HG03432 (cell line): ENCODE measurements at regions not wholly inside any gene's neighbourhood (a gene's known extent, or its start where the extent isn't known, plus 50 kb on each side); places are given as distances from the start of the nearest gene placed in this dataset.

Experiments used
- ATAC-seq: cut with Tn5 transposase; IDR thresholded peaks from one replicate; pipeline ENCODE4 v1.9.1; 2021; ENCODE audit warnings: mild to moderate bottlenecking, moderate library complexity; ENCODE audit not compliant: unreplicated experiment

DNA sequence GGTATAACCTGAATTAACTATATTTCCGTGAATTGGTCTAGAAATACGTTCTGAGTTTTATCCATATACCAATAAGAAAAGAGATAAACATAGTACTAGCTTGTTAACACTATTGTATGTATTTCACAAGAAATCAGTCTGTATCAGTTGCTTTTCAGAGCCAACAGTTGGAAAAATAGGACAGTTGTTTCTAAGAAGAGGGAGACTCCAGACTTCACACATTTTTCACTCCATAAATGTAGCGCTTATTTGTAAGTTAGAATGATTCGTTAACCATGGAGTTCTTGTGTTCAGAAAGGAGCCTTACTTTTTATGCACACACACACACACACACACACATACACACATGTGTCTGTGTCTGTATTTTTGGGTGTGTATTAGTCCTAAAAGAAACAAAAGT is 376.7 kb upstream of the SMIM31 start:
- ATAC-seq, result no peak

DNA sequence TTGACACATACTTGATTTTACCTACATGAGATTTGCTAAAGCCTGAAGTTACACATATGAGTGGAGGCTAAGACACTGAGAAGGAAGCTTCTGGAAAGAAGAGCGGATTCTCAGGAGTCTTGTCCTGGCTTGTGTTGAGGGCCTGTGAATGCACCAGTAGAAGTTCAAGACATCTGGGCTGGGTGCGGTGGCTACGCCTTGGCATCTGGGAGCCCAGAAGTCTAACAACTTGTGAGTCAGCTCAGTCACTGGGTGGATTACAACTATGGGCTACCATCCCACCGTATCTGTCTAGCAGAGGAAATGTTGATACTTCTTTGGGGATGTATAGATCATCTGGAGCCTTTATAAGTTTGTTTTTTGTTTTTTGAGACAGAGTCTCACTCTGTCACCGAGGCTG is 375.6 kb upstream of the SMIM31 start:
- ATAC-seq, result no peak

DNA sequence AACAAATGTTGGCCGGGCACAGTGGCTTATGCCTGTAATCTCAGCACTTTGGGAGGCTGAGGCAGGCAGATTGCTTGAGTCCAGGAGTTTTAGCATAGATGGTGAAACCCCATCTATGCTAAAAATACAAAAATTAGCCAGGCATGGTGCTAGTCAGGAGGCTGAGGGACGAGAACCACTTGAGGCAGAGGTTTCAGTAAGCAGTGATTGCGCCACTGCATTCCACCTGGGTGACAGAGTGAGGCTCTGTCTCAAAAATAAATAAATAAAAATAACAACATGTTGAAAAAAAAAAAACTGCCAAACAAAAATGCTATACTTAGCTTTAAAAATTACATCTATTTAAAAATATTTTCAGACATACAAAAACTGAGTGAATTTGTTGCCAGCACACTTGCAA is 374.2 kb upstream of the SMIM31 start:
- no peak for ATAC-seq

DNA sequence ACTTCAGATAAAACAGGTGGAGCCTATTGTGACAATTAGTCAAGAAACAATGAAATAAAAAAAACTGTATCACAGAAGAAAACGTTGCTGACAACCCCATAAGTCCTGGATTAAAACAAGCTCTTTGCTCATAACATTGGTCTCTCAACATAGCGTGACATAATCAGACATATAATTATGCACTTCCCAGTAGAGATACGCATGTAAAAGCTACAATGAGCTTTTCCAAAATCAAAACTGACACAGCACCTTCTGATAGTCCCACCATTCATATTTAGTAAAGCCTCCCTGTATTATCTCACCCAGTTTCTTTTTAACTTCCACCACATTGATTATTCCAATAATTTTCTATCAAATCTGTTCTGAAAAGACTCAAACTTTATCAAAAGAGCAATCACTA is 372.1 kb upstream of the SMIM31 start:
- no peak for ATAC-seq

DNA sequence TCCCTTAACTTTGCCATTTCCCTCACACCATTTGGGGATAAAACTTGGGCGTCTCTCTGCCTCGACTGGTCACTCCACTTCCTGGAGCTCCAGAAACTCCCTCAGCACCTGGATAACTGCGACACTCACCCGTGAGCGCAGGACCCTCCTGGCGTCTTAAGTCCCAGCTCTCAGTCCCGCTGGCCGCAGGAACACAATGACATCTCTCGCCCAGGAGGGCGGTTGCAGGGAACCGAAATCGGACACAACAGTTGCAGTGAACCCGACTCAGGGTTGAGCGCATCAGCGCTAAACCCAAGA is 370.9 kb upstream of the SMIM31 start:
- ATAC-seq, result no peak

DNA sequence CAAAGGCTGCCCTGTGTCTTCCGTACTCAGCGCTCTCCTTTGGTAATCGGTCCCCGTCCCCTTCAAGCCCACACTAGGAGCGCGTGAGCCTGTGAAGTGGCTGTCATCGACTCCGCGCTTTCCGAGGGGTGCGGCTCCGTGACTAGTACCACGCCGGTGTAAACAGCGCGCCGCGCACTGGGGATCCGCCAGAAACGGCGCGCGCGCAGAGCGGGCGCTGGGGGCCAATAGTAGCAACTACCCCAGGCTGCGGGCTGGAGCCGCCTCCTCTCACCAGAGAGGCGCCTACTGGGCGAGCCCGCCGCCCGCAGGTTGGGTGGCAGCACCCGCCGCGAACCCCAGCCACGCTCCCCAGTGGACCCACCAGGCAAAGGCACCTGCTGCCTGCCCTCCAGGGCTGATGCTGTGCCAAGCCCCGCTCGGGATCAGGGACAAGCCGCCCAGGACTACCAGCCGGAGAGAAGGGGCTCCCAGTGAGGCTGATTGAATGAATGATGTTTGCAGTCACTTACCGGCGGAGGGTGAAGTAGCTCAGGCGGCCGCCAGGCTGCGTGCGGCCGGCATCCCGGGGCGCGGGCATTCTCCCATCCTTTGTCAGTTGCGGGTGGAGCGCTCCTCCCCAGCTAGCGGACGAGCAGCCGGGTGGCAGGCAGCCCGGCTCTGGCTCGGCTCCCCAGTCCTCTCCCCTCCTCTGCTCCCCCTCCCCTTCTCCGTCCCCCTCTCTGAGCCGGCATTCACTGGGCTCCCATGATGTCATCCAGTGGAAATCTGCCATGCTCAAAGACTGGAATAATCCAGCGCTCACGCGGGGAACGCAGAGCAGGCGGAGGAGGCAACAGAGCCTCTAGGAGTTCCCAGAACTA is 370.3 kb upstream of the SMIM31 start:
- peak; percentile 47 for ATAC-seq

DNA sequence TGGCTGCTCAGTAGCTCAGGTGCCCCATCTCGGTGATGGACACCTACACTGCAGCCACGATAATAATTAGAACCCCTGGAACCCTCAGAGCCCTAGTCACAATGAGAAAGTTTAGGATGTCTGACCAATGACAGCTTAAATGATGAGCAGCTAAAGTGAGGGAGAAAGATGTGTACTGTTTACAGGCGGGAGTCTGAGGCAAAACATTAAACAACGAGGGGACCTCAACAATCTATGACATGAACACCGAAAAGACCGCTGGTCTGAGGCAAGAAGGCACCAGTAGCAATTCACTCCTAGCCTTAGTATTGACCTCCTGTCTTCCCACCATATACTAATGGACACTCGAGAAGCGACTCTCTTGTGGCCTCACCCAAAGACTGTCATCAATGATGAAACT is 369.5 kb upstream of the SMIM31 start:
- no peak for ATAC-seq

DNA sequence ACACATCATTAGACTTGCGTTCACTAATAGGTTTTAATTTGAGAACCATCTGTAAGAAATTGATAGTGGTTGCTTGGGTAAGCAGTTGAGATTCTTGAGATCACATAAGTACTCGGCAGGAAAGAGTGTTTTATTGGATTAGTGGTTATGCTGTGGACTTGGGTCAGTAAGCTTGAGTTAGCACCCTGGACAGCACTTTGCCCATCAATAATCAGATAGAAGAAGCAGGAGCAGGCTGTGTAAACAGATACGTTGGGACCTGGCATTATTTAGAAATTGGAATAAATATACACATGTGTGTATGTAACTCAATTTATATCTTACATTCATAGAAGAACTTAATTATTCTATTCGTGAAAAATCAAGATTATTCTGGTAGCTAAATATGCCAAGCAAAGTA is 357.5 kb upstream of the SMIM31 start:
- no peak for ATAC-seq

DNA sequence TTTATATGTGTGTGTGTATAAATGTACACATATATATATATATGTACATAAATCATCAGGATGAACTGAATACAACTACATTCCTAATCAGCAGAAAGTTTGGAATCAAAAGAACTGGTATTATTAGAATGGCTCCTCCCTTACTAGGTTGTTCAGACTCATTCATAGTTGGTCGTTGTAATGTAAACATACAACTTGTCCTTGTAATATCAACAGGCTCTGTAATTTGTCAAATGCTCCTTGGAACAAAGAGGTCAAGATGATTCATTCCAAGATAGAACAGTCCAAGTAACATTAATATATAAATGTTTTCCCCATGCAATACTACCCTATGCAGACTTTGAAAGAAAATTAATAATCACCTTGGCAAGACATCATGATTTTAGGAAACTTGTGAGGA is 351.4 kb upstream of the SMIM31 start:
- no peak for ATAC-seq

DNA sequence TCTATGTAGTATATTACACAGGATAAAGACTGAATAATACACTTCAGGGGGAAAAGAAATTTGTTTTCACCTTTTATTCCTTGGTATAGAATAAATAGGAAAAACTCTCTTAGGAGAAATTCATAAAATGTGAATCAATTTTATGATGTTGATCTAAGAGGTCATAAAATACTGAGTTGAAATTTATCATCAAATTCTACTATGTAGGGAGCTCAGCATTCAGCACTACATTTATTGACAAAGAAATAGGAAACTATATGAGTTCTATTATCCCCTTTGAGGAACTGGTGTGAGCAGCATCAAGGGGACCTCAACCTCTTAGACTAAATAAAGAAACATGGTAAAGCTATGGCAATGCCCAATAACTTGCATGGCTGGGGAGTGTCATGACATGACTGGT is 348.2 kb upstream of the SMIM31 start:
- ATAC-seq, result no peak

DNA sequence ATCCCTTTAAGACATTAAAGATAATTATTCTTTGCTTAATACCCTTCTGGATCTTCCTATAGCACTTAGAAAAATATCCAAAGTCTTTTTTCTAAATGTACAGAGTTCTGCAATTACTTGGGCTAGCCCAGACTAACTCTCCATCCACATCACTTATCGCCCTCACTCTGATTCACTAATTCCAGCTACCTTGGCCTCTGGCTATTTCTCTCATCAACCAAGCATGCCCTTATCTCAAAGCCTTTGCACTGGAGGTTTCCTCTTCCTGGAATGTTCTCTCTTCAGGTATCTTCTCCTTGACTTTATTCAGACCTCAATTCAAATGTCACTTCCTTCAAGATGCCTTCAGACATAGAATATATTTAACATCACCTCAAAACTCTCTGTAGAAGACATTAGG is 345.1 kb upstream of the SMIM31 start:
- no peak for ATAC-seq

DNA sequence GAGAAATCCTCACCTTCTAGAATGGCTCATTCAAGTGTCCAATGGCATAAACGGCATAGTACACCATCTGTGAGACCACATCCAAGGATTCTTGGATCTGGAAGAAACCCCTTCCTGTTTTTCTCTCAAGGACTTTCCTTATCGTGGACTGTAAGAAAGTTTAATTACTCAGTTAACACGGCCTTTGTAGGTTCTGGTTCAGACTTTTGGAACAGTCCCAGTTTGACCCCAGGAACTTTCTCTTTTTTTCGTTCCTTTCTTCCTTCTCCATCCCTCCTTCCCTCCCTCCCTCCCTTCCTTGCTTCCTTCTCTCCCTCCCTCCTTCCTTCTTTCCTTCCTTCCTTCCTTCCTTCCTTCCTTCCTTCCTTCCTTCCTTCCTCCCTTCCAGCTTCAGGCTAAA is 343.5 kb upstream of the SMIM31 start:
- ATAC-seq, result no peak

DNA sequence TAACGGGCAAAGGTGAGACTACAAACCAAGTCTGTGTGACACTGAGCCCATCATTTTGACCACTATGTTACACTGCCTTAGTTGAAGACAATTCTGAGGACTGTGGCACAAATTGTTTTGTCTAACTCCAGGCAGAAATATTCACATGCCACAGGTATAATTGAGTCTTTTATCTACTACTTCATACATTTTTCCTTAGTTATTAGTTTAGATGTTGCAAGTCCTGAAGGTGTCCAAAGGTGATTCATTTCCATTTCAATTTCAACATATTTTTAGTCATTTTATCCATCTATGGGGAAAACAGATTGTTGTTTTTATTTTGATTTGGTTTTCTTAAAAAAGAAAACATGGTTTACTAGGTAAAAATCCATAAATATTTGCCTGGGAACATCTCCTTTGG is 341.7 kb upstream of the SMIM31 start:
- ATAC-seq, result no peak

DNA sequence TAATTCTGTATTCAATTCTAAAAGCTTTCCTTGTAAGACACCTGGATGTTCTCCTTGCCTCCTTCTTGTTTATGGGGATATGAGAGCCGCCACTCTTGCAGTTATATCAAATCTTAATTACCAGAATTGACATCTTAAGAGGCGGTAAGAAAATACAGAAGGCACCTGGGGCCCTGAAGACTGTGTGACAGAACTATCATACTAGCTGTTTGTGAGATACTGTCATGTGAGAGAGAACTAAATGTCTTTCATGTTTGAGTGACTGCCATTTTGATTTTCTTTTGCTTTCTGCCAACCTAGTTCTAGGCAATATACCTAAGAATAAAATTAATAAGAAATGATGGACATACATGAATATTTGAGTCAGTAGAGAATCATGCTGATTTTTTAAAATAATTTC is 340.2 kb upstream of the SMIM31 start:
- ATAC-seq, result no peak

DNA sequence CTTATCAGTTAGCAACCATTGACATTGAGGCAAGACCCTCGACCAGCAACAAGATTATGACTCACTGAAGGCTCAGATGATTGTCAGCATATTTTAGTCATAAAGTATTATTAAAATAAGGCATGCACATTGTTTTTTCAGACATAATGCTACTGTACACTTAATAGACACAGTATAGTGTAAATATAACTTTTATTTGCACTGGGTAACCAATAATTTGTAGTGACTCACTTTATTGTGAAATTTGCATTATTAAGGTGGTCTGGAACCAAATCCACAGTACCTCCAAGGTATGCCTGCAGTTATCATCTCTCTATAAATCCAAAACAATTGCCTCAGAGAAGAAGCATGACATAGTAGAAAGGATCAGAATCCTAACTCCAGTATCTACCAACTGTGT is 330.1 kb upstream of the SMIM31 start:
- ATAC-seq, result no peak

DNA sequence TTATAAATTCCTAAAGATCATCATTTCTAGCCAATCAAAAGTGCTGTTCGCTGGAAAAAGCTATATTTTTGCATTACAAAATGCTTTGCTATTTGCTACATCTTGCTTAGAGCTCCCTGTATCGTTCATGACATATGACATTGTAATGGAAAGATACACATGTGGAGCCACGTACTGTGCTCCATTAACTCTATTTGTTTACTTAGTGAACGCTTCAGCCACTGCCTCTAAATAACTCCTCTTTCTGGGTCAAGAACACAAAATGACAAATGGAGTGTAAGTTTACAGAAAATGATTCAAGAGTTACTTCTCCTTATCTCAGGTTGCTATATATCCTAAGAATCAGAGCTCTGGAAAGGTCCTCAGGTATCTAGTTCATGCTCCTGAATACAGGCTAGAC is 329.1 kb upstream of the SMIM31 start:
- ATAC-seq, result no peak

DNA sequence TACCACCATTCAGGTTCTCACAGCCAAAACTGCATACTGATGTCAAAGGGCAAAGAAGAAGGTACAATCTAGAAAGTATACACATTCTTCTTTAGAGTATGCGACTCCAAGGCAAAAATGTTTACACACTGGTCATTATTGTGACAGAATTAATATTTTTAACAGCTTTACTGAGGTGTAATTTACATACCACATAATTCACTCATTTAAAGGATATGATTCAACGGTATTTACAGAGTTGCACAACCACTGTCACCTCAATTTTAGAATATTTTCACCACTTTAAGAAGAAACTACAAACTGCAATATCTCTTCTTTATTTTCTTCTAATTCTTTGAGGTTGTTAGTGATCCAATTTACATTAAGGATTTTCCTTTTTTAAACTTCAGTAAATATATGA is 325.4 kb upstream of the SMIM31 start:
- no peak for ATAC-seq

DNA sequence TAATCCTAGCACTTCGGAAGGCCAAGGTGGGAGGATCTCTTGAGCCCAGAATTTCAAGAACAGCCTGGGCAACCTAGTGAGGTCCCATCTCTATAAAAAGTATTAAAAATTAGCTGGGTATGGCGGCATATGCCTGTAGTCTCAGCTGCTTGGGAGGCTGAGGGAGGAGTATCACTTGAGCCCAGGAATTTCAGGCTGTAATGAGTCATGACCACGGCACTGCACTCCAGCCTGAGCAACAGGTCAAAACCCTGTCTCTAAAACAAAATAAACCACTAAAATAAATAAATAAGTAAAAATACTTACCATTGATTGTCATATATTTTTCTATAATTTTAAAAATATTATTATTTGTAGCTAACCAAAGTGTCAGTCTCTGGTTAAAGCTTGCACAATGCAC is 315.6 kb upstream of the SMIM31 start:
- ATAC-seq, result no peak

DNA sequence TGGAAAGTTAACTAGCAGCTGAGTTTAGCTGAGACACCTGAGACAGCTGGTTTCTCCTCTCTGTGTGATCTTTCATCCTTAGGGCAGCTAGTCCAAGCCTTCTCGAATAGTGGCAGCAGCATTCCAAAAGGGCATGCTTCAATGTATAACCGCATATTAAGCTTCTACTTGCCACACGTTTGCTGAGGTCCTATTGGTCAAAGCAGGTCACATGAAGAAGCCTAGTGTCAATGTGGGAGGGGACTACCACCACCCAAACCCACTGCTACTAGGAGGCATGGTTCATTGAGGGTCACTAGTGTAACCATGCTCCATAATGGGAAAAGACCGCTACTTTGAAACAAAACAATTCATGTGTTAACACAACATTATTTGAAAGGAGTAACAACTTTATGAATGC is 314.9 kb upstream of the SMIM31 start:
- no peak for ATAC-seq

DNA sequence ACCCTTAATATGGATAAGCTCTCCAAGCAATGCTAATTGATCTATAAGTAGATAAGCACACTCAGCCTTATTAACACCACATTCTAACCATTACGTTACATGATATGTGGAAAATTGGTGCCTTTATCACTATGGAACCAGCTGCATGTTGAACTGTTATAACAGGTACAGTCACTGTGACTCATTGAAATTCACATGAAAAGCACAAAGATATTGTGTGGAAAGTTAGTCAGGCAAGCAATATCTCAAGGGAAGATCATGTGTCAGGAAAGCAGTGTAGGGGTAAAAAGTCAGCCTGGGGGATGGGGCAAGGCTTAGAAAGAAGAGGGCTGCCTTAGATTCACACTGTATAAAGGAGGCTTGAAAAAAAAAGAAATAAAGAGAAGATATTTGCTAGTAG is 313.7 kb upstream of the SMIM31 start:
- ATAC-seq, result no peak

DNA sequence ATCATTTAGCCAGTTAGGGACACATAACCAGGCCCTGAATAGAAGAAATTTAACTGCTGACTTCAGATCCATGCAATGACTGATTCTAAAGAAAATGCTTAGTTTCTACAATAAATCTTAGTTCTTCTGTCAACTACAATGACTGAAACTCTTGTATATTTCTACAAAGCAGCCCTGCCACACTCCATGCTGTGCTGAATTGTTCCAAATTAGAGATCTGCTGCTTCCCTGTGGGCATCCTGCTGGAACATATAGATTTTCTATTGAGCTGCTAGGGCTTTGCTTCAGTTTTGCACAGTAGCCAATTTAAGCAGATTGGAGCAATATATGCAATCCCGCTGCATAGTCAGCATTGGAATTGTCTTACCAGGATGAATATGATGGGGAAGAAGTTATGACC is 312.8 kb upstream of the SMIM31 start:
- no peak for ATAC-seq

DNA sequence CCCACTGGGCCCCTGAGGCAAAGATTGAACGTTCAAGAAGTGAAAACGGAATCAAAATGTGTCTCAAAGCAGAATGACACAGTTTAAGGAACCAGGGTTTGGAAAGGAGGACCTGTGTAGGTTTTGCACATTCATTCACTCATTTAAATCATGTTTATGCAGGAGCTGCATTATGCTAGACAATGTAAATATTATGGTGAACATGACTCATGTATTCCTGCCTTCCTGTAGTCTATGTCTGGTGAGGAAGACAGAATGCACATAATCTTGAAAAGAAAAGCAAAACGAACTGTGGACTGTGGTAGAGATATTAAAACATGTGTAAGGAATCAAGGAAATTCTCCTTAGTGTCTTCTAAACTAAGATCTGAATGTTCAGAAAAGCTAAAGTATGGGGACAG is 311.8 kb upstream of the SMIM31 start:
- no peak for ATAC-seq

DNA sequence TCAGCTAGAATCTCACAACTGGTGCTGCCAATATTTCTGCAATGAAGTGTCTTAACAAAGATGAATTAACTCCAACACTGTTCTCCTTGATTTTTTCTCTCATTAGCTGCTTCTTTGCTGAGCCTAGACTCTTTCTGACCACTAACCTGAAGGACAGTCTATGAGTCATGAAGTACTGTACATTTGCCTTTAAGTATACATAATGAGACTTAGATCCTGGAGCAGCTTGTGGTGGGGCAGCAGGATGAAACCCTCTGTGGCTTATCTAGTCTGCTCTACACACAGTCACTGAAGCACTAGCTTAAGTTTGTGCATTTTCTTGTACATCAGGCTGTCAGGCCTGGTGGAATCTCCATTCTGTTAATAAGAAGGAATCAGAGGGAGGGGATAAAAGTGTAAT is 307.4 kb upstream of the SMIM31 start:
- no peak for ATAC-seq
